Activated B cell treated with CpG ODN at 0.5 μM for 24 hours (primary cell): ENCODE measurements at regions not wholly inside any gene's neighbourhood (a gene's known extent, or its start where the extent isn't known, plus 50 kb on each side); places are given as distances from the start of the nearest gene placed in this dataset.

Experiments used
- ATAC-seq: fragments of 200-7000 bp; cut with Tn5 transposase; one replicate; pipeline ENCODE4 v1.10.0; 2021; ENCODE audit warnings: low read depth, mild to moderate bottlenecking, moderate library complexity
- CTCF ChIA-PET: fragments of 350-600 bp; sonication (Branson Sonifier 250); formaldehyde crosslinking; loops from one replicate; lab custom pipeline; 2021; ENCODE audit warnings: antibody characterized with exemption; lab: Charles Lee
- POLR2A ChIA-PET: fragments of 350-600 bp; sonication (Branson Sonifier 250); formaldehyde crosslinking; loops from one replicate; lab custom pipeline; 2021; ENCODE audit warnings: antibody characterized with exemption; lab: Charles Lee
- DNase-seq: peaks from one replicate; pipeline ENCODE4 v3.0.0; 2022
- H3K27ac Mint-ChIP-seq: one replicate; pipeline ENCODE4 v1.8.0; 2020; ENCODE audit warnings: mixed read lengths
- H3K27me3 Mint-ChIP-seq: one replicate; pipeline ENCODE4 v1.8.0; 2021; ENCODE audit warnings: mixed read lengths
- H3K36me3 Mint-ChIP-seq: one replicate; pipeline ENCODE4 v1.8.0; 2021; ENCODE audit warnings: low read depth, mixed read lengths
- H3K4me1 Mint-ChIP-seq: one replicate; pipeline ENCODE4 v1.8.0; 2021; ENCODE audit warnings: mixed read lengths
- H3K4me3 Mint-ChIP-seq: one replicate; pipeline ENCODE4 v1.8.0; 2020; ENCODE audit warnings: mild to moderate bottlenecking, mixed read lengths
- H3K9me3 Mint-ChIP-seq: one replicate; pipeline ENCODE4 v1.8.0; 2020; ENCODE audit warnings: mixed read lengths
- intact Hi-C: fragments of 100-400 bp; cut with micrococcal nuclease; formaldehyde crosslinking; loops from one replicate; pipeline ENCODE4 v1.15.1; 2024
- TF ChIP-seq, protein P1 (sequence below): fragments of 200-600 bp; IDR thresholded peaks from one replicate; pipeline ENCODE4 v1.8.0; 2022; ENCODE audit warnings: antibody characterized with exemption, mild to moderate bottlenecking

DNA sequence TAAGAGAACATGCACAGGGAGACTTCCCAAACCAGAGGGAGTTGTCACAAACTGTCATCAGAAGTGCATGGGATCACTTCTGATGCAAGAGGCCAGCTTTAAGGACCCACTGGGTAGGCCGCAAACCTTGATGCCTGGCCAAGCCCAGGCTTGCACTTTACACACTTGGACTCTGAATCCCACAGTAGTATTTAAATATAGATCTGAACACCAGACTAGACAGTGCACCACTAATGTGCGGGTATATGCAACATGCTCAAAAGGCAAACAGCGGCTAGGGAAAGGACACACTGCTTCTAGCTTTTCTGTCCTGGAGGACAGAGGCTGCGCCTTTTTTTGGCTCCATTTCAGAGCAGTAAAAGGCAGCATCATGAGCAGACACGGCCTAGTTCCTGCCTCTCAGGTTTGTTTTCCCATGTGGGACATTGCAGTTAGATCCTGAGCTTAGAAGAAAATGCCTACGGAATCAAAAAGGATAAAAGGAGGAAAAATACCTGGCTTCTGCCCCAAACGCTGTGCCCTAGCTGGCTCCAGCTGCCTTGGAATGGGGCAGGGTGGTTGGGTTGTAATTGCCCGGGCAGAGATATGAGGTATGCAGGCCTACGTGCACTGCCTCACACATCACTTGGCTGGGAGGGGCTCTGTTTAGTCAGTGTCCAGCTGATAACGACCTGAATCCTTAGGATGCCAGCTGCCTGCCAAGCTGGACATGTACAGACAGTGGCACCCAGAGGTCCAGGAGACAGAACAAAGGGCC, 84.5 kb upstream of the EGLN3 start:
- Mint-ChIP-seq H3K27ac (no peak overlapping the region), H3K4me3 (no peak overlapping the region), H3K27me3 (no peaks in the 10 kb centered on the region), H3K36me3 (no peaks in the 10 kb centered on the region), H3K9me3 (no peaks in the 10 kb centered on the region), H3K4me1 (no peaks in the 10 kb centered on the region)
- TF ChIP-seq, protein P1, sequence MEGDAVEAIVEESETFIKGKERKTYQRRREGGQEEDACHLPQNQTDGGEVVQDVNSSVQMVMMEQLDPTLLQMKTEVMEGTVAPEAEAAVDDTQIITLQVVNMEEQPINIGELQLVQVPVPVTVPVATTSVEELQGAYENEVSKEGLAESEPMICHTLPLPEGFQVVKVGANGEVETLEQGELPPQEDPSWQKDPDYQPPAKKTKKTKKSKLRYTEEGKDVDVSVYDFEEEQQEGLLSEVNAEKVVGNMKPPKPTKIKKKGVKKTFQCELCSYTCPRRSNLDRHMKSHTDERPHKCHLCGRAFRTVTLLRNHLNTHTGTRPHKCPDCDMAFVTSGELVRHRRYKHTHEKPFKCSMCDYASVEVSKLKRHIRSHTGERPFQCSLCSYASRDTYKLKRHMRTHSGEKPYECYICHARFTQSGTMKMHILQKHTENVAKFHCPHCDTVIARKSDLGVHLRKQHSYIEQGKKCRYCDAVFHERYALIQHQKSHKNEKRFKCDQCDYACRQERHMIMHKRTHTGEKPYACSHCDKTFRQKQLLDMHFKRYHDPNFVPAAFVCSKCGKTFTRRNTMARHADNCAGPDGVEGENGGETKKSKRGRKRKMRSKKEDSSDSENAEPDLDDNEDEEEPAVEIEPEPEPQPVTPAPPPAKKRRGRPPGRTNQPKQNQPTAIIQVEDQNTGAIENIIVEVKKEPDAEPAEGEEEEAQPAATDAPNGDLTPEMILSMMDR, result no peak
- DNase-seq (no peak), ATAC-seq (no peak)
- POLR2A ChIA-PET, result no interaction called here
- intact Hi-C loops, result no loop called here
- CTCF ChIA-PET, result no interaction called here

DNA sequence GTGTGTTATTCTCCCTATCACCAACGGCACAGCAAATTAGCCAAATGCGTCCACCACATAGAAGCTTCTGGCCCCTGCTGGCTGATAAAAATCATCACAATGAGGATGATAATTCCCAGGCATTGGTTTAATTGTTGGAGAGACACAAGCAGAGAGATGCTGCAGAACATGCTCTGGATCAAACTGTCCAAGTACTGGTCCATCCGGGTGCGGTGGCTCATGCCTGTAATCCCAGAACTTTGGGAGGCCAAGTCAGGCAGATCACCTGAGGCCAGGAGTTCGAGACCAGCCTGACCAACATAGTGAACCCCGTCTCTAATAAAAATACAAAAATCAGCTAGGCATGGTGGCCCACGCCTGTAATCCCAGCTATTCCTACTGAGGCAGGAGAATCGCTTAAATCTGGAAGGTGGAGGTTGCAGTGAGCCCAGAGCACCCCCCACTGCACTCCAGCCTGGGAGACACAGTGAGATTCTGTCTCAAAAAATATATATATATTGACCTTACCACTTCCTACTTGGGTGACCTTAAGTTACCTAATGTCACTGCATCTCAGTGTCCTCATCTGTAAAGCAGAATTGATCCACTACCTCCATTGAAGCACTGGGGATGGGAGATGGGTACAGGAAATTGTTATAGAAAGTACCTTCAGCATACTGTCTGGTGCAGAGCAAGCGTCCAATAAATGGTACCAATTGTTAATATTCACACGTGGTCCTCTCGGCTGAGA, 83.7 kb upstream of the EGLN3 start:
- ChIA-PET CTCF (no interaction called here), POLR2A (no interaction called here)
- DNase-seq (no peak), ATAC-seq (no peak)
- no peaks in the 10 kb centered on the region for H3K4me1 Mint-ChIP-seq
- TF ChIP-seq, protein P1, result no peak
- H3K4me3 Mint-ChIP-seq, result no peak overlapping the region
- intact Hi-C loops, result no loop called here
- no peaks in the 10 kb centered on the region for H3K36me3 Mint-ChIP-seq
- H3K9me3 Mint-ChIP-seq, result no peaks in the 10 kb centered on the region
- no peaks in the 10 kb centered on the region for H3K27me3 Mint-ChIP-seq
- no peak overlapping the region for H3K27ac Mint-ChIP-seq

DNA sequence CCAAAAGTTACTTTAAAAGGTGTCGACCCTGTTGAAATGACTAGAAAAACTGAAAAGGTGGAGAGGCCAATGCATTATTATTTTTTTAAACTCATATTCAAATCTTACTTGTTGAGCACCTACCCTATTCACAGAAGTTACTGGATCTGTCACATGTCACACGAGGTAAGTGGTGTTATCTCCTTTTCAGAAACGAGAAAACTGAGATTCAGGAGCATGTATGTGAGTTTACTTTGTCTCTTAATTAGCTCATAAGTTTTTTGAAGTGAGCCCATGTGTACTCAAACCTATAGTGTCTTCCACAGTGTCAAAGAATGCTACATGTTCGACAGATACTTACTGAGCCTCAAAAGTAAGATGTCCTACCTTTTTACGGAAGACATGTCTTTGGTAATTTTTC, 81.8 kb upstream of the EGLN3 start:
- no peak for DNase-seq

DNA sequence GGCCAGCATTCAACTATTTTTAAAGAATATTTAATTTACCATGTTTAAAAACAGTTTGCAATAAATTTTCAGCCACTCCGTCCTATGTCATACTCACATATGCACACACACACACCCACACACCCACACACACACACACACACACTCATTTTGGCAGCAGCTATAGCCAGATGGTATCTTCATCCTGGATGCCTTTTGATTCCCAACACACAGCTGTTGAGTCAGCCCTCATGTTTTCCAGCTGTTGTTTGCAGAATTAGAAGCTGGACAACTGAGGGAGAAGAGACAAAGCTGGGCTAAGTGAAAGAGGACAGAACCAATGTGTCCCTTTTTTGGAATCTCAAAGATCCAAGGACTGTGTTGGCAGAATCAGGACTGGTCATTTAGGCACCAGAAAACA, 80.0 kb upstream of the EGLN3 start:
- H3K36me3 Mint-ChIP-seq, result no peaks in the 10 kb centered on the region
- DNase-seq, result no peak

More for the DNA sequence above, 81.8 kb upstream of the EGLN3 start:
- no peak overlapping the region for H3K4me3 Mint-ChIP-seq
- no peaks in the 10 kb centered on the region for H3K9me3 Mint-ChIP-seq
- TF ChIP-seq, protein P1, result no peak
- no peaks in the 10 kb centered on the region for H3K4me1 Mint-ChIP-seq
- H3K36me3 Mint-ChIP-seq, result no peaks in the 10 kb centered on the region
- ChIA-PET POLR2A (no interaction called here), CTCF (no interaction called here)
- intact Hi-C loops, result no loop called here
- no peak overlapping the region for H3K27ac Mint-ChIP-seq
- ATAC-seq, result no peak
- H3K27me3 Mint-ChIP-seq, result no peaks in the 10 kb centered on the region

DNA sequence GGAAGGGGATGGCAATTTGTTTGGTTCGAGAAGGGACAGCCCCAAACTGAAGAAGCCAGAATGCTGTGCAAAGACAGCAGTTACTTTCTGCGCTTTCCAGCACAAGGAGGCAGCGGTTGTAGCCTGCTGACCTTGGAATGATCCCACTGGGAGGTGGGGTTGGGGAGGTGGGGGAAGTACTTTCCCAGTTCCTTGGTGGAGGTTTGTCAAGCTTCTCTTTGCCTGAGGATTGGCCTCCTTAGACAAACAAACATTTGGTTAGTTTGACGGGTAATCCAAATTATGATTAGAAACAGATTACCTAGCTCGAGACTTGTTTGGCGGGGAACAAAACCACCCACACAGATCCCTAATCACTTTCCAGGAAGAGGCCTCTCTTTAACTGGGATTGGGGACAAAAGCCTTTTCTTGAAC, 79.1 kb upstream of the EGLN3 start:
- ATAC-seq, result no peak

More for the DNA sequence above, 80.0 kb upstream of the EGLN3 start:
- Mint-ChIP-seq H3K27ac (no peak overlapping the region), H3K9me3 (no peaks in the 10 kb centered on the region), H3K4me1 (no peaks in the 10 kb centered on the region), H3K4me3 (no peak overlapping the region), H3K27me3 (no peaks in the 10 kb centered on the region)
- TF ChIP-seq, protein P1, result no peak
- ChIA-PET POLR2A (no interaction called here), CTCF (no interaction called here)
- no peak for ATAC-seq
- intact Hi-C loops, result no loop called here

More for the DNA sequence above, 79.1 kb upstream of the EGLN3 start:
- Mint-ChIP-seq H3K4me3 (no peak overlapping the region), H3K9me3 (no peaks in the 10 kb centered on the region), H3K27me3 (no peaks in the 10 kb centered on the region), H3K27ac (no peak overlapping the region), H3K36me3 (no peaks in the 10 kb centered on the region), H3K4me1 (no peaks in the 10 kb centered on the region)
- CTCF ChIA-PET, result no interaction called here
- DNase-seq, result no peak
- TF ChIP-seq, protein P1, result no peak
- intact Hi-C loops, result no loop called here
- POLR2A ChIA-PET, result interaction anchor here (0.8 kb wide), 1 partner anchor 144 kb away, joined by 3 read pairs; no protein-coding TSS in a partner anchor
